GM18508 (cell line): ENCODE measurements at regions not wholly inside any gene's neighbourhood (a gene's known extent, or its start where the extent isn't known, plus 50 kb on each side); places are given as distances from the start of the nearest gene placed in this dataset.

Experiments
- ATAC-seq: cut with Tn5 transposase; IDR thresholded peaks from one replicate; pipeline ENCODE4 v1.9.1; 2021; ENCODE audit warnings: moderate number of reproducible peaks; ENCODE audit not compliant: insufficient read depth, unreplicated experiment

DNA sequence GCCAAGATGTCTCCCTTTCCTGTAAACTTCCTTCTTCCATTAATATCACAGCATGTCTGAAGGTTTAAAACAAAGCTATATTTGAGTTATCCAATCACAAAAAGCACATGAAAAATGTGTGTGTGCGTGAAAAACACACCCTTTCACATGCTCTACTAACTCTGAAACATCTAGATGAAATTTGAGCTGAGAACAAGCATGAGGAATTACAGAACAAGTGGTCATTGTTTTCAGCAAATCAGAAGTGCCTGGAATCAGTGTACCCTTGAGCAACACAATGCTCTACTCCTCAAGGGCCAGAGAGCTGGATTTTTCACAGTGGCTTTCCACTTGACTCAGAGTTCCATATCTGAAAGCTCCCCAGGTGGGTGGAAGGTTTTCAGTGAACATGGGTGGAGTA lies 255.9 kb downstream of the PSAT1 start:
- no peak for ATAC-seq

- no peak for ATAC-seq
Measured at GRCh38 chr9:78557540-78557939, 260.6 kb downstream of the PSAT1 start.

DNA sequence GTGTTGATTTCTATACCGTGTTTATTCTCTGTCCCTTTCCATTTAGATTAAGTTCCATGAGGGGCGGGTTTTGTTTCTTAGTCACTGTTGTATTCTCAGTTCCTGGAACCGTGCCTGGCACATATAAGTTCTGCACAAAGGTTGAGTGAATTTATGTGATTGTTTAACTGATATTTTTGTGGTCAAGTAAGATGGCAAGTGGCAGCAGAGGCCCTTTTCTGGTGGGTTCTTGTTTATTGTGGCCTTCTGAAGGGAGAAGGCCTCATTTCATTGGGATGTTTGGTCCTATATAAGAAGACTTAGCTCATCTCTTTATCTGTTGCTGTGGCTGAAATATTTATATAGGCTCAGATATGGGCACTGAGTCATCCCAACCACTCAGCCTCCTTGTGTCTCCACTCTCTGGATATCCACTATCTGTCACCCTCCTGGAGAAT lies 262.5 kb downstream of the PSAT1 start:
- no peak for ATAC-seq

DNA sequence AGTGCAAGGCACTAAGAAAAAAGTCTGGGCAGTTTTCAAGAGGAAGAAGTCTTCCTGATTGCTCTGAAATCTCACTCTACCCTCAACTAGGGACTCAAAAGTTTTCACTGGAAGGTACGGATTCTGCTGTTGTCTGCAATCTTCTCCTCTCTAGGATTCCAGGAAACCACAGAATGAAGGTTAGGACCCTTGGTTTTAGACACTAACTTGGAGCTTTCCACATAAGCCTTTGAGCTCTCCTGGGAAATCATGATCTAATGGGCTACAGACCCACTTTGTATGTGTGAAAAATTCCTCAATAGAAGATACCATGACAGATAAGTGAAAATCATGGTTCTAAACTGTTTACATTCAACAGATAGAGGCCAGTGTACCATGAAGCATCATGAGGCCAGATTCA lies 265.1 kb downstream of the PSAT1 start:
- no peak for ATAC-seq

GRCh38 chr9:78563269-78563668 lies 266.3 kb downstream of the PSAT1 start:
- no peak for ATAC-seq

- no peak for ATAC-seq
Measured at GRCh38 chr9:78565481-78565880, 268.6 kb downstream of the PSAT1 start.

DNA sequence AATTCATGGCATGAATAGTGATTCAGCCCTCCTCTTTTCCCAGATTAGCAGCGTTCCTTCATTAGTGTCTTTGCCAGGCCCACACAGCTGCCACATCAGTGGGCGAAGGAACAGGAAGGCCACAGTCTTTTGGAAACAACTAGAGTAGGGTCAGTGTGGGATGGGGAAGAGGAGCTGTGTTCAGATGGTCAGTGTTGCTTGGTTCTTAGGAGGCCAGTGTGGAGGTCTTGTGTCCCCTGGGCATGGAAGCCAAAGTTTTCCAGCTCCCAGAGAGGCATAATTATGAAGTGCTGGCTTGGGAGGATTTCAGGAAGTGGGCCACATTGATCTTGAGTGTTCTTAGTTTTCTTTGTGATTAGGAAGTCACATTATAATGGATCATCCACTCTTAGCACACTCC lies 269.6 kb downstream of the PSAT1 start:
- ATAC-seq: no peak

DNA sequence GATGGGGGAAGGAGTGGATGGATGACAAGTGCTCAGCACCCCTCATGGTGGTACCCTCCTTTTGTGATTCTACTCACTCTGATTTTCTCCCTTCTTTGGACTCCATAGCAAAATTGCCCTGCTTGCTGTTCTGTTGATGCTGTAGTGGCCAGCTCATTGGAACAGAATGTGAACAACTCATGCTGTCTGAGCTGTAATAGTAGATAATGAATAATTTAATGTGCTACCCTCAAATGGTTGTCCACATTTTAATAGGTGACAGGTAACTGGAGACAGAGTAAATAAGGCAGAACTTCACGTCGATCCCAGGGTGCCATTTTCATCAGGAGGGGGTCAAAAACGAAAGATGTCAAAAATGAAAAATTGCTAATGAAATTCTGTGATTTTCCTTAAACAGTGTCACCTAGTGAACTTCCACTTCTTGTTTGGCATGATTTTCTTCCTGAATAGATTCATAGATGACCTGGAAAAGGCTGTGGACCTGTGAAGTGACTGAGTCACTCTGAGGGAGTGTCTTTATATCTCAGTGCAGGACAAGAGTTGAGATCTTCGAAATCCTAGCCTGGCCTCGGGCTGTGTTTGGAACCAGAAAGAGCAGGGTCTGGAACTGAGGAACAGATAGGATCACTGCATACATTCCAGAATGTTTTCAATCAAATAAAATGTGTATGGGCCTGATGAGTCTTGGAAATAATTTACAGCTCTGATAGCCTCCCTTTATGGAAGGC lies 270.2 kb downstream of the PSAT1 start:
- no peak for ATAC-seq

DNA sequence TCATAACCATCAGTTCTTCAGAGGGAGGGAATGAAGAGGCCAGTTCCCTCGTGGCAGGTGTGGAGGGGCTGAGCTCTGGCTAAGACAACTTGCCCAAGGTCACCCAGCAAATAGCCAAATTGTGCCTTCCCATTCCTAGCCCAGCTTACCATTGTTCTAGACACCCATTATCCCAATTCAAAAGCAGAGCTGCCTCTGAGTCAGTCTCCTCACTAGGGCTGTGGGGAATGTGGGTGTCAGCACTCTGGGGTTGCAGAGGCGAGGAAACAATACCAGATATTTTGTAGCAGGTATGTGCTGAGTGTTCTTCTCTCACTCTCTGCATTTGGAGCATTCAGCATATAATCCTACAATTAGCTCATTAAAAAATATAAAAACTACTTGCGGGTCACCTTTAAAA lies 270.8 kb downstream of the PSAT1 start:
- ATAC-seq: no peak

GRCh38 chr9:78568774-78569173 lies 271.8 kb downstream of the PSAT1 start:
- ATAC-seq: no peak

DNA sequence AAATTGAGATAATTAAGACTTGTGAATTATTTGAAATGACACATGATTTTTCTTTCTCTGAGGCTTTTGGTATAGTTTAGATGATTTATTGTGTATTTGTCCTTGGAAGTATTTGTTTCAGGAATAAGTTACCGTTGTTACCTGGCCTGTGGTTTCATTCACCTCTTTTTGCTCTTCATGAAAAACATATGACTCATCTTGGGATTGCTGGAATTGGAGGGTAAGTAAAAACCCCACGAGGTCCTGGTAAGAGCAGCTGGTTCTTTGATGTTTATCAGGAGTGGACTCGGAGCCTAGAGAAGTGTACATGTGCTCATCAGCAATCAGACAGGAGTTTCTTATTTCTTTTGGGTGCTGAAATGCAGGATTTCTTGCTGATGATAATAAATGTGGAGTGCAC lies 275.3 kb downstream of the PSAT1 start:
- no peak for ATAC-seq

- no peak for ATAC-seq
Measured at GRCh38 chr9:78573205-78573604, 276.3 kb downstream of the PSAT1 start.

DNA sequence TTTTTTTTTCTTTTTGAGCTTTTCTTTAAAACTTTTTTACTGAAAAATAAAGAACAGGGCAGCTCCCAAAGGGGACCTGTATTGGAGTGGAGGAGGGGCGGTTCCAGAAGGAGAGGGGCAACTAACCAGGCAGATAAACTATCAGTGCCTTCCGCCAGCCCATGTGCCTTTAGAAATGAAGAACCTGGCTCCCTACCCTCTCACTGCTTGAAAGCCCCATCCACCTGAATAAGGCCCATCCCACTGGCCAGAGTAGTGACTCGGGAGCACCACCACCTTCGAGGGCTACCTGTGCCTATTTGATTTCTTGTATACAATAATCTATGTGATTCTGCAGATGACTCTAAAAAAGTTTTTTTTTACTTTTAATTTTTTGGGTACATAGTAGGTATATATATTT lies 276.7 kb downstream of the PSAT1 start:
- ATAC-seq: no peak

DNA sequence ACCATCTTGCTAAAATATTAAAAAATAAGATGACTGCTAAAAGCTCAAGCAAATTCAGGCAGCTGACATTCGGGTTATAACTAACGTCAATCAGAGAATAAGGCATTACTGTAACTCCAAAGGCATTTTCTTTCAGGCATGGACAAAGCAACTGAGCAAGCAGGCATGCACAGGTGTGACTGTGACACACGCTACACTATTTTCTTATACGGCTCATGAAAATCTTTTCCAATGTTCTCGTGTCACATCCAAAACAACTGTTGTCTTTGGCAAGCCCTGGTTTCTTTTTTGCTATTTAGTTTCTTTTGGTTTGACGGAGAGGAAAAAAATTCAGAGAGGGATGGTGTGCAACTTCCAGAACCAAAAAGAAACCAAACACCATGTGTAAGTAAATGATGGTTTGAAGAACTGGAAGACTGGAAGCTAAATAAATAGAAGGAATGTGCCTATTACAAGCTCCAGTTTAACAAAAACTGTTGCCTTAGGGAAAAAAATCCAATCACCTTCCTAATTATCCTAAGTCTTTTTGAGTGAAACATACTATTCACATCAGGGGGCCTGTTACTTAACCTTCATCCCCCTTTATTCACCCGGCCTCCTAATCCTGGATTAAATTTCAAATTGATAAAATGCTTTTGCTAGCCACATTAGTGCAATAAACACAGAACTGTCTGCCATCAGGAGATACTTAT lies 277.6 kb downstream of the PSAT1 start:
- no peak for ATAC-seq

GRCh38 chr9:78575081-78575480 lies 278.2 kb downstream of the PSAT1 start:
- ATAC-seq: no peak

DNA sequence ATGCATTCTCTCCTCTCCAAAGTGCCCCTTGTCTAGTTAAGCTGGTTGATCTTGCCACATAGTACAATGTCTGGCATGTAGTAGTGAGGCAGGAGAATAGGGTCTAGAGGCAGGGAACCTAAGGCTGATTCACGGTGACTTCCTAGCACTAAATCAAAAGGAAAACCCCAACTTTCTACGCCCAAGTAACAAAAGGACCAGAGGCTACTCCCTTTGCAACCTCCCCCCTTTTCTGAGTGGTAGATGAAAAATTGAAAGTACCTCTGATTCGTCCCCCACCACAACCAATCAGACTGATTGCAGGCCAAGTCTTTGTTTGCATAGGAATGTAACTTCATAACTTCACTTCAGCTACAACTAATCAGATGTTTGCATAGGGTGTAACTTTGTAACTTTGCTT lies 278.8 kb downstream of the PSAT1 start:
- ATAC-seq: no peak

DNA sequence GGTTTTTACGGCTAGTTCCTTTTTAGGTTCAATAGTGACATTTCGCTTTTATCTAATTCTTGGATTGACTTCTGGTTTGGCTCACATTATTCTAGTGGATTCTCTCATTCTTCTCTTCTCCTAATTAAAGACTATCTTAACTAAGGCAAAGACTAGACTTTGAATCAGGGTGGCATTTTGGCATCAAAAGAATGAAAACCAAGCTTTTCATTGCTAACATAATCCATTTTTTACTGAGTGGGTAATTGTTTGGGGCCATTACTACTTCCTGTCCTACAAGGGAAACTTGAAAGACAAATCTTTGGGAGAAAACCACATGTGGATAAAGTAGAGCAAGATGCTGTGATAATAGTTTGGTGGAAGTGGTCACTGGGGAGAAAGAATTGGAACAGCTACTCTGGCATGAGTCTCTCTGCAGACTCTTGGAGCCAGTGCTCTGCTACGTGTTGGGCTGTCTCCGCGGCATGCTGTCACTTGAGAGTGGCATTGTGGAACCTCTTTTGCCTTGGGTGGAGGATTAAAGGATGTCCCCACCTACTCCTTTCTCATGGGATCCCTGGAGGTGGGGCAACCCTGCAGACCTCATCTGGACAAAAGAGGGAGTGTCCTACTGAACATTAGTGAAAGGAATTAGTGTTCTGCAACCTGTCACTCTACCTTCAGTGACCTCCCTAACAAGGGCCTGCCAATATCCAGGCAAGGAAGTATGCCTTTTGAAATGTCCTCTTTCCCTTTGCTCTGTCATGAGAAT lies 280.4 kb downstream of the PSAT1 start:
- ATAC-seq: no peak

DNA sequence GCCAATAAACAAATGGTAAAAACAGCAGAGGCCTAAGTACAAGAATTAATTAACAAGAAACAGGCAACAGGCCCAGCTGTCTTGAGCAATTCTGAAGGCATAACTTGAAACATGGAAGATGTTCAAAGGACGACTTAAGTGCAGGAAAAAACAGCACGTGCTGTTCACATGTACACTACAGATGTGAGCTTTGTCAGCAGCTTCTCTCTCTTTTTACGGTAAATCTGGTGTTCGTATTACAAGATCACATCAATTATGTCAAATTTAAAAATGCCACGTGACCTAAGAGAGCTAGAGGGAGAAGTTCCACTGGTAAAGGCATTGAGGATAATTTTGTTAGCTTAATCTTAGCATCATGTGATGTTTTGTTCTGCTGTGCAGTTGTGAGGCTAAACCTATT lies 281.1 kb downstream of the PSAT1 start:
- no peak for ATAC-seq

DNA sequence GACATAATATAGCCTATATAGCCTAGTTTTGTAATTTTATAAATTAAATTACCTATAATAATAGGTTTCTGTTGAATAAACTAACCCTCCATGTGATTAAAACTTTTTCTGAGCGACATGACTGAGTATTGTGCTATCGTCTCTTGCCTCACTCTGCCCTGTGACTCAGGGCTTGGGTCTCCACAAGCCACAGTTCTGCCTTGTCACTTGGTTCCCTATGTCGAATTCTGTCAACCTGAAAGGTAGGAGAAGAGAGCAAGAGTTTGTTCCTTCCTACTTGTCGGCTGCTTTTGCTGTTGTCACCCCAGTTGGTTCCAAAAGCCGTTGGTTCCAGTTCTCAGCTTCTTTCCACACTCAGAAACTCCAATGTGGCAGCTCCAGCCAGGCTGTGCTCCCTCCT lies 285.9 kb downstream of the PSAT1 start:
- ATAC-seq: no peak

DNA sequence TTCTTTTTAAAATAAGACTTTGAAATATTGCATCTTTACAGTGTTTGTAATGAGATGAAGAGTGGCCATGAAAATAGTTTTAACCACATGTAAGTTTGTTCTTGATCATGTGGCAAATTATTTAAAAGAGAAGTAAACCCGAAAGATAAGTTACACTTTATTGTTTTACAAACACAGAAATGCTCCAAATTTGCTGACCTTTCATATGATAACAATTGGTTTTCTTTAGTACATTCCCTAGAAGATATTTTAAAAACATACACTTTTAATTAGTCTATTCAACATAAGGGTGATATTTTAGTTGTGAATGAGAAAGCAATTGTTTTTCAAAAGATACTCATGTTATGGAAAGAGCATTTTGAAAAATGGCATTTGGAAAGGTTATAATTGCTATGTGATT lies 287.7 kb downstream of the PSAT1 start:
- ATAC-seq: no peak

- no peak for ATAC-seq
Measured at GRCh38 chr9:78585909-78586308, 289.0 kb downstream of the PSAT1 start.
